Ovary (tissue), 3 donors: ENCODE measurements at regions not wholly inside any gene's neighbourhood (a gene's known extent, or its start where the extent isn't known, plus 50 kb on each side); places are given as distances from the start of the nearest gene placed in this dataset.

Experiments
- EP300 ChIP-seq: sonication (generic); formaldehyde crosslinking; IDR thresholded peaks from one replicate; pipeline ENCODE4 v1.6.1; 2017; ENCODE audit warnings: antibody characterized with exemption
- POLR2A ChIP-seq: fragments of 450-650 bp; IDR thresholded peaks from one replicate; pipeline ENCODE4 v1.6.1; 2017; ENCODE audit warnings: antibody characterized with exemption, mild to moderate bottlenecking, moderate library complexity
- TF ChIP-seq, protein P1 (sequence below), 3 donors: fragments of 450-650 bp in 2 of 3; fragments of 200-600 bp in 1 of 3; IDR thresholded peaks; one replicate each; pipeline versions ENCODE4 v1.5.1 to v1.8.0; 2016 to 2022; ENCODE audit warnings: antibody characterized with exemption in 3 of 3, mild to moderate bottlenecking in 1 of 3
- donor health status: DM: no; HTN: no; CAD: no.

DNA sequence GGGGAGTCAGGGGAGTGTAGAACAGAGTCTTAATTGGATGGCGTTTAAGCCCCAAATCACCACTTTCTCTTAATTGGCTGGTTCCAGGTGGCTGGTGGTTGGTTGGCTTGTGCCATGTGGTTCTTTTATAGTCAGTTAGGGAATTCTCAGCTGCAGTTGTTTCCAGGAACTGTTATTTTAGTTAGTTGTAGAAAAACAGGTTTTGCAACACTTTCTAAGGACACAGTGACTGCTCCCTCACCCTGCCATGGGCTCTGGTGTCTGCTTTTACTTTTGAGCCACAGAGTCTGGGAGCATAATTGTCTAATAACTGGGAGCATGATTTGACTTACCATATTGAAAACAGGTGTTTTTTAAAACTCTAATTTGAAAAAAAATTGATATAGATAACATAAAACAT is 75.8 kb upstream of the PCDH18 start:
- no peak for TF ChIP-seq POLR2A
- no peak for TF ChIP-seq EP300
- TF ChIP-seq, protein P1, sequence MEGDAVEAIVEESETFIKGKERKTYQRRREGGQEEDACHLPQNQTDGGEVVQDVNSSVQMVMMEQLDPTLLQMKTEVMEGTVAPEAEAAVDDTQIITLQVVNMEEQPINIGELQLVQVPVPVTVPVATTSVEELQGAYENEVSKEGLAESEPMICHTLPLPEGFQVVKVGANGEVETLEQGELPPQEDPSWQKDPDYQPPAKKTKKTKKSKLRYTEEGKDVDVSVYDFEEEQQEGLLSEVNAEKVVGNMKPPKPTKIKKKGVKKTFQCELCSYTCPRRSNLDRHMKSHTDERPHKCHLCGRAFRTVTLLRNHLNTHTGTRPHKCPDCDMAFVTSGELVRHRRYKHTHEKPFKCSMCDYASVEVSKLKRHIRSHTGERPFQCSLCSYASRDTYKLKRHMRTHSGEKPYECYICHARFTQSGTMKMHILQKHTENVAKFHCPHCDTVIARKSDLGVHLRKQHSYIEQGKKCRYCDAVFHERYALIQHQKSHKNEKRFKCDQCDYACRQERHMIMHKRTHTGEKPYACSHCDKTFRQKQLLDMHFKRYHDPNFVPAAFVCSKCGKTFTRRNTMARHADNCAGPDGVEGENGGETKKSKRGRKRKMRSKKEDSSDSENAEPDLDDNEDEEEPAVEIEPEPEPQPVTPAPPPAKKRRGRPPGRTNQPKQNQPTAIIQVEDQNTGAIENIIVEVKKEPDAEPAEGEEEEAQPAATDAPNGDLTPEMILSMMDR (IDR thresholded peaks at IDR 0.05): no peak
